Body of pancreas (tissue), 4 donors: ENCODE measurements at regions not wholly inside any gene's neighbourhood (a gene's known extent, or its start where the extent isn't known, plus 50 kb on each side); places are given as distances from the start of the nearest gene placed in this dataset.

ENCODE experiments used
- CTCF ChIP-seq, 7 experiments: fragments of 450-650 bp in 4 of 7; fragments of 200-600 bp in 3 of 7; sonication (generic) in 3 of 7; IDR thresholded peaks; one replicate each; pipeline ENCODE4 v1.5.1; 2016 to 2019; ENCODE audit warnings: antibody characterized with exemption in 7 of 7
- POLR2A ChIP-seq, 3 donors: fragments of 450-650 bp; IDR thresholded peaks; one replicate each; pipeline ENCODE4 v1.6.1; 2016; ENCODE audit warnings: antibody characterized with exemption in 3 of 3, mild to moderate bottlenecking in 2 of 3

- TF ChIP-seq CTCF (IDR thresholded peaks at IDR 0.05): no peak
- TF ChIP-seq POLR2A (IDR thresholded peaks at IDR 0.05): no peak
Observed at GRCh38 chr11:29300420-29300819, 716.4 kb downstream of the KCNA4 start.
